Astrocyte (in vitro differentiated cells and primary cell): ENCODE measurements at regions not wholly inside any gene's neighbourhood (a gene's known extent, or its start where the extent isn't known, plus 50 kb on each side); places are given as distances from the start of the nearest gene placed in this dataset.

Source experiments
- DNase-seq: peaks from one replicate; pipeline ENCODE4 v3.0.0-alpha.2; 2010; ENCODE audit warnings: low read depth
- FAIRE-seq: peaks from 2 replicates; lab custom pipeline; 2011; peaks lifted over from hg19 to GRCh38; lab: Jason Lieb, UNC
- H2AFZ ChIP-seq: 2 replicates; pipeline ENCODE4 v1.6.0; 2012; ENCODE audit warnings: low read depth, low read length, inconsistent platforms
- H3K27ac ChIP-seq: 2 replicates; pipeline ENCODE4 v1.5.1; 2011; ENCODE audit warnings: low read depth, low read length, inconsistent platforms
- H3K27me3 ChIP-seq: 2 replicates; pipeline ENCODE4 v1.6.0; 2011; ENCODE audit warnings: low read length, inconsistent platforms; ENCODE audit not compliant: insufficient read depth
- H3K36me3 ChIP-seq: 2 replicates; pipeline ENCODE4 v1.5.1; 2011; ENCODE audit warnings: low read length, inconsistent platforms; ENCODE audit not compliant: insufficient read depth
- H3K4me1 ChIP-seq: 2 replicates; pipeline ENCODE4 v1.5.1; 2011; ENCODE audit warnings: low read length, inconsistent platforms; ENCODE audit not compliant: insufficient read depth
- H3K4me2 ChIP-seq: 2 replicates; pipeline ENCODE4 v1.6.0; 2012; ENCODE audit warnings: low read length, inconsistent platforms
- H3K4me3 ChIP-seq: 2 replicates; pipeline ENCODE4 v1.5.1; 2011; ENCODE audit warnings: low read depth, mild to moderate bottlenecking, low read length, inconsistent platforms; ENCODE audit not compliant: insufficient read depth
- H3K79me2 ChIP-seq: 2 replicates; pipeline ENCODE4 v1.6.0; 2012; ENCODE audit warnings: mild to moderate bottlenecking, low read length, inconsistent platforms; ENCODE audit not compliant: insufficient read depth
- H3K9ac ChIP-seq: 2 replicates; pipeline ENCODE4 v1.6.0; 2012; ENCODE audit warnings: mild to moderate bottlenecking, low read length, inconsistent platforms
- H3K9me3 ChIP-seq: 2 replicates; pipeline ENCODE4 v1.5.1; 2012; ENCODE audit warnings: low read depth, mild to moderate bottlenecking, low read length, inconsistent platforms; ENCODE audit not compliant: insufficient read depth
- H4K20me1 ChIP-seq: 2 replicates; pipeline ENCODE4 v1.6.0; 2012; ENCODE audit warnings: low read length, inconsistent platforms; ENCODE audit not compliant: insufficient read depth
- H3K27ac Mint-ChIP-seq: one replicate; pipeline ENCODE4 v1.8.0; 2021; ENCODE audit warnings: mild to moderate bottlenecking, mixed read lengths; ENCODE audit not compliant: unreplicated experiment
- H3K27me3 Mint-ChIP-seq: one replicate; pipeline ENCODE4 v1.8.0; 2021; ENCODE audit warnings: low read depth, mixed read lengths; ENCODE audit not compliant: unreplicated experiment
- H3K36me3 Mint-ChIP-seq: one replicate; pipeline ENCODE4 v1.8.0; 2021; ENCODE audit warnings: low read depth, mixed read lengths; ENCODE audit not compliant: unreplicated experiment
- H3K4me1 Mint-ChIP-seq: one replicate; pipeline ENCODE4 v1.8.0; 2021; ENCODE audit warnings: low read depth, mixed read lengths; ENCODE audit not compliant: unreplicated experiment
- H3K4me3 Mint-ChIP-seq: one replicate; pipeline ENCODE4 v1.8.0; 2021; ENCODE audit warnings: mild to moderate bottlenecking, moderate library complexity, mixed read lengths; ENCODE audit not compliant: unreplicated experiment
- H3K9me3 Mint-ChIP-seq: one replicate; pipeline ENCODE4 v1.8.0; 2021; ENCODE audit warnings: mild to moderate bottlenecking, mixed read lengths; ENCODE audit not compliant: unreplicated experiment
- EZH2 ChIP-seq: IDR thresholded peaks from 2 replicates; pipeline ENCODE4 v1.6.1; 2012; ENCODE audit warnings: mild to moderate bottlenecking, low read length, inconsistent platforms; ENCODE audit not compliant: insufficient read depth
- TF ChIP-seq, protein P1 (sequence below): IDR thresholded peaks from 2 replicates; pipeline ENCODE4 v1.5.1; 2011; ENCODE audit warnings: low read depth, mild to moderate bottlenecking, inconsistent platforms, low read length, moderate library complexity; ENCODE audit not compliant: insufficient read depth

DNA sequence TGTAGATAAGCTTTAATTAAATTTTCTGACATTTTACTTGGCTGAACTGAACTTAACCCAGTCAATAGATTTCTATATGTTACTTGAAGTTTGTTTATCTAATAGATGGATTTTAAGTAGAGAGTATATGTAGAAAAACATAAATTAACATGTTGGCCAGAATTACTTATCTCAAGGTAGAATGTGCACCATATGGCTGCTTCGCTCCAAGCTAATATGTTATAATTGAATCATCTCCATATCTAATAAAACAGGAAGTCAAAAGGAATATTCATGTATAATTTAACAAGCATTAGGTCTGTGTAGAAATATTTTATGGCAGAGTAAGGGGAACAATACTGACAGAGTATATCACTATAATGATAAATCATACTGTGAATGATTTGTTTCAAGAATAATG lies 650.7 kb upstream of the ALCAM start:
- no peak overlapping the region for H3K9ac ChIP-seq
- Mint-ChIP-seq H3K9me3 (no peaks in the 10 kb centered on the region), H3K4me3 (no peak overlapping the region), H3K27me3 (no peaks in the 10 kb centered on the region), H3K36me3 (no peaks in the 10 kb centered on the region), H3K4me1 (no peaks in the 10 kb centered on the region), H3K27ac (no peak overlapping the region)
- H3K4me3 ChIP-seq, result no peak overlapping the region
- no peaks in the 10 kb centered on the region for H3K27me3 ChIP-seq
- no peaks in the 10 kb centered on the region for H3K79me2 ChIP-seq
- no peak for TF ChIP-seq EZH2
- TF ChIP-seq, protein P1, sequence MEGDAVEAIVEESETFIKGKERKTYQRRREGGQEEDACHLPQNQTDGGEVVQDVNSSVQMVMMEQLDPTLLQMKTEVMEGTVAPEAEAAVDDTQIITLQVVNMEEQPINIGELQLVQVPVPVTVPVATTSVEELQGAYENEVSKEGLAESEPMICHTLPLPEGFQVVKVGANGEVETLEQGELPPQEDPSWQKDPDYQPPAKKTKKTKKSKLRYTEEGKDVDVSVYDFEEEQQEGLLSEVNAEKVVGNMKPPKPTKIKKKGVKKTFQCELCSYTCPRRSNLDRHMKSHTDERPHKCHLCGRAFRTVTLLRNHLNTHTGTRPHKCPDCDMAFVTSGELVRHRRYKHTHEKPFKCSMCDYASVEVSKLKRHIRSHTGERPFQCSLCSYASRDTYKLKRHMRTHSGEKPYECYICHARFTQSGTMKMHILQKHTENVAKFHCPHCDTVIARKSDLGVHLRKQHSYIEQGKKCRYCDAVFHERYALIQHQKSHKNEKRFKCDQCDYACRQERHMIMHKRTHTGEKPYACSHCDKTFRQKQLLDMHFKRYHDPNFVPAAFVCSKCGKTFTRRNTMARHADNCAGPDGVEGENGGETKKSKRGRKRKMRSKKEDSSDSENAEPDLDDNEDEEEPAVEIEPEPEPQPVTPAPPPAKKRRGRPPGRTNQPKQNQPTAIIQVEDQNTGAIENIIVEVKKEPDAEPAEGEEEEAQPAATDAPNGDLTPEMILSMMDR, result no peak
- H3K9me3 ChIP-seq, result no peaks in the 10 kb centered on the region
- H2AFZ ChIP-seq, result no peak overlapping the region
- no peaks in the 10 kb centered on the region for H4K20me1 ChIP-seq
- FAIRE-seq, result no peak
- no peaks in the 10 kb centered on the region for H3K4me1 ChIP-seq
- no peak overlapping the region for H3K27ac ChIP-seq
- H3K4me2 ChIP-seq, result no peak overlapping the region
- no peak for DNase-seq
- H3K36me3 ChIP-seq, result no peaks in the 10 kb centered on the region

GRCh38 chr3:104717828-104718196 lies 648.9 kb upstream of the ALCAM start:
- Histone ChIP-seq H3K4me1 (no peaks in the 10 kb centered on the region), H3K4me3 (no peak overlapping the region), H3K27me3 (no peaks in the 10 kb centered on the region), H3K9ac (no peak overlapping the region), H4K20me1 (no peaks in the 10 kb centered on the region), H2AFZ (no peak overlapping the region), H3K9me3 (no peaks in the 10 kb centered on the region), H3K4me2 (no peak overlapping the region), H3K36me3 (no peaks in the 10 kb centered on the region), H3K79me2 (no peaks in the 10 kb centered on the region), H3K27ac (no peak overlapping the region)
- Mint-ChIP-seq H3K9me3 (no peaks in the 10 kb centered on the region), H3K27ac (no peak overlapping the region), H3K36me3 (no peaks in the 10 kb centered on the region), H3K4me3 (no peak overlapping the region), H3K27me3 (no peaks in the 10 kb centered on the region), H3K4me1 (no peaks in the 10 kb centered on the region)
- TF ChIP-seq, protein P1, result no peak
- TF ChIP-seq EZH2, result no peak
- no peak for FAIRE-seq
- peak; percentile 1 for DNase-seq

- H3K9me3 Mint-ChIP-seq, result no peaks in the 10 kb centered on the region
- Histone ChIP-seq H3K9ac (no peak overlapping the region), H2AFZ (no peak overlapping the region), H4K20me1 (no peaks in the 10 kb centered on the region), H3K4me3 (no peak overlapping the region), H3K79me2 (no peaks in the 10 kb centered on the region), H3K4me1 (no peaks in the 10 kb centered on the region), H3K4me2 (no peak overlapping the region), H3K36me3 (no peaks in the 10 kb centered on the region), H3K9me3 (no peaks in the 10 kb centered on the region), H3K27ac (no peak overlapping the region), H3K27me3 (no peaks in the 10 kb centered on the region)
- H3K27ac Mint-ChIP-seq, result no peak overlapping the region
- no peak for FAIRE-seq
- TF ChIP-seq, protein P1, result no peak
- no peak for TF ChIP-seq EZH2
- H3K4me3 Mint-ChIP-seq, result no peak overlapping the region
- no peak for DNase-seq
- no peaks in the 10 kb centered on the region for H3K36me3 Mint-ChIP-seq
- H3K4me1 Mint-ChIP-seq, result no peaks in the 10 kb centered on the region
- H3K27me3 Mint-ChIP-seq, result no peaks in the 10 kb centered on the region
Measured at GRCh38 chr3:104723000-104723399, 643.7 kb upstream of the ALCAM start.
